Transverse colon (tissue), 4 donors: ENCODE measurements at regions not wholly inside any gene's neighbourhood (a gene's known extent, or its start where the extent isn't known, plus 50 kb on each side); places are given as distances from the start of the nearest gene placed in this dataset.

ENCODE experiments used
- CTCF ChIP-seq, 5 experiments: fragments of 200-600 bp in 3 of 5; fragments of 450-650 bp in 2 of 5; sonication (generic) in 3 of 5; IDR thresholded peaks; 1 replicate in 2 of 5; 2 replicates in 3 of 5; pipeline ENCODE4 v1.5.1; 2016 to 2017; ENCODE audit warnings: antibody characterized with exemption in 5 of 5, inconsistent platforms in 3 of 5, mild to moderate bottlenecking in 2 of 5, moderate library complexity in 1 of 5
- EP300 ChIP-seq: sonication (generic); formaldehyde crosslinking; IDR thresholded peaks from one replicate; pipeline ENCODE4 v1.6.1; 2017; ENCODE audit warnings: antibody characterized with exemption, low read depth
- POLR2AphosphoS5 ChIP-seq, 3 donors: sonication (generic); formaldehyde crosslinking; IDR thresholded peaks; one replicate each; pipeline ENCODE4 v1.6.1; 2016; ENCODE audit warnings: antibody characterized with exemption in 3 of 3

- TF ChIP-seq CTCF (IDR thresholded peaks at IDR 0.05) (no peak), EP300 (no peak), POLR2AphosphoS5 (IDR thresholded peaks at IDR 0.05) (no peak)
Measured at GRCh38 chr17:14417336-14417735, 116.5 kb downstream of the HS3ST3B1 start.
